ENCODE measurements at regions not wholly inside any gene's neighbourhood (a gene's known extent, or its start where the extent isn't known, plus 50 kb on each side); places are given as distances from the start of the nearest gene placed in this dataset.
"Not testable (repeated sequence)": the region's sequence is repeated elsewhere in the genome, so short reads cannot be mapped to it uniquely, and the experiment has no call there.

- no peak for DNase-seq
- intact Hi-C loops (cut with DNase I; ENCODE audit: low total_unique reads), result no loop called here
- Histone ChIP-seq H3K27ac (no peak overlapping the region), H3K27me3 (replicated peaks in 1 of 7) (no peaks in the 10 kb centered on the region), H3K36me3 (no peaks in the 10 kb centered on the region), H3K4me1 (no peaks in the 10 kb centered on the region), H3K4me3 (no peak overlapping the region), H3K9me3 (no peaks in the 10 kb centered on the region)
- no peak for TF ChIP-seq POLR2A (IDR thresholded peaks at IDR 0.05)
- TF ChIP-seq POLR2AphosphoS5 (IDR thresholded peaks at IDR 0.05), result no peak
- TF ChIP-seq CTCF (IDR thresholded peaks at IDR 0.05 in 8 of 11, conservative IDR thresholded peaks at IDR 0.05 in 3 of 11), result no peak
- WGBS, 5 donors, result 69 to 83% (median 72%) methylated on average over 1 of the region's 1 CpG
Observed at GRCh38 chr5:8831854-8832253, 714.0 kb downstream of the SEMA5A start.

- Histone ChIP-seq H3K27ac (no peak overlapping the region), H3K36me3 (no peaks in the 10 kb centered on the region), H3K4me3 (no peak overlapping the region), H3K9me3 (peaks cover 0 to 32% (median 13%) of the 10 kb centered on the region in 8 donors), H3K4me1 (no peaks in the 10 kb centered on the region), H3K27me3 (replicated peaks in 1 of 7) (no peaks in the 10 kb centered on the region)
- TF ChIP-seq CTCF (IDR thresholded peaks at IDR 0.05 in 8 of 11, conservative IDR thresholded peaks at IDR 0.05 in 3 of 11) (no peak), POLR2AphosphoS5 (IDR thresholded peaks at IDR 0.05) (no peak), POLR2A (IDR thresholded peaks at IDR 0.05) (no peak)
- DNase-seq, result no peak
- intact Hi-C loops (cut with DNase I; ENCODE audit: low total_unique reads), result no loop called here
- WGBS, 5 donors, result 85 to 90% (median 85%) methylated on average over 22 of the region's 22 CpGs
Observed at GRCh38 chr5:8839361-8840055, 706.4 kb downstream of the SEMA5A start.

- TF ChIP-seq POLR2A (IDR thresholded peaks at IDR 0.05) (no peak), CTCF (IDR thresholded peaks at IDR 0.05 in 8 of 11, conservative IDR thresholded peaks at IDR 0.05 in 3 of 11) (no peak), POLR2AphosphoS5 (IDR thresholded peaks at IDR 0.05) (no peak)
- Histone ChIP-seq H3K4me3 (no peak overlapping the region), H3K27me3 (replicated peaks in 1 of 7) (no peaks in the 10 kb centered on the region), H3K36me3 (no peaks in the 10 kb centered on the region), H3K27ac (no peak overlapping the region), H3K9me3 (peaks cover 0 to 37% (median 13%) of the 10 kb centered on the region in 8 donors), H3K4me1 (no peaks in the 10 kb centered on the region)
- WGBS, 5 donors, result 74 to 83% (median 80%) methylated on average over 22 to 39 of the region's 39 CpGs
- intact Hi-C loops (cut with DNase I; ENCODE audit: low total_unique reads), result no loop called here
- DNase-seq, result no peak
Observed at GRCh38 chr5:8840237-8840636, 705.6 kb downstream of the SEMA5A start.

- intact Hi-C loops (cut with DNase I; ENCODE audit: low total_unique reads); H3K4me3 ChIP-seq; H3K36me3 ChIP-seq; H3K27ac ChIP-seq; DNase-seq; H3K4me1 ChIP-seq; H3K27me3 ChIP-seq (replicated peaks in 1 of 7): not testable (repeated sequence)
- H3K9me3 ChIP-seq, result peaks cover 0 to 37% (median 13%) of the 10 kb centered on the region in 8 donors
- WGBS, 5 donors, result 86 to 94% (median 89%) methylated on average over 8 of the region's 8 CpGs
Observed at GRCh38 chr5:8840746-8841145, 705.1 kb downstream of the SEMA5A start.
